NCI-H526 treated with DMSO at 0.1 percent for 48 hours (cell line): ENCODE measurements at regions not wholly inside any gene's neighbourhood (a gene's known extent, or its start where the extent isn't known, plus 50 kb on each side); places are given as distances from the start of the nearest gene placed in this dataset.
"Not testable (repeated sequence)": the region's sequence is repeated elsewhere in the genome, so short reads cannot be mapped to it uniquely, and the experiment has no call there.

Experiments used
- DNase-seq: peaks from one replicate; lab custom pipeline; 2025; lab: John Stamatoyannopoulos, UW

DNA sequence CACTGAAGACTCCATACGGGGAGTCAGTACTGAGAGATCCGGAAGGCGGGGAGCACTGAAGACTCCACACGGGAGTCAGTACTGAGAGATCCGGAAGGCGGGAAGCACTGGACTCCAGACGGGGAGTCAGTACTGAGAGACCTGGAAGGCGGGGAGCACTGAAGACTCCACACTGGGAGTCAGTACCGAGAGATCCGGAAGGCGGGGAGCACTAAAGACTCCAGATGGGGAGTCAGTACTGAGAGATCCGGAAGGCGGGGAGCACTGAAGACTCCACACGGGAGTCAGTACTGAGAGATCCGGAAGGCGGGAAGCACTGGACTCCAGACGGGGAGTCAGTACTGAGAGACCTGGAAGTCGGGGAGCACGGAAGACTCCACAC is 77.2 kb downstream of the DLL1 start:
- not testable (repeated sequence) for DNase-seq

DNA sequence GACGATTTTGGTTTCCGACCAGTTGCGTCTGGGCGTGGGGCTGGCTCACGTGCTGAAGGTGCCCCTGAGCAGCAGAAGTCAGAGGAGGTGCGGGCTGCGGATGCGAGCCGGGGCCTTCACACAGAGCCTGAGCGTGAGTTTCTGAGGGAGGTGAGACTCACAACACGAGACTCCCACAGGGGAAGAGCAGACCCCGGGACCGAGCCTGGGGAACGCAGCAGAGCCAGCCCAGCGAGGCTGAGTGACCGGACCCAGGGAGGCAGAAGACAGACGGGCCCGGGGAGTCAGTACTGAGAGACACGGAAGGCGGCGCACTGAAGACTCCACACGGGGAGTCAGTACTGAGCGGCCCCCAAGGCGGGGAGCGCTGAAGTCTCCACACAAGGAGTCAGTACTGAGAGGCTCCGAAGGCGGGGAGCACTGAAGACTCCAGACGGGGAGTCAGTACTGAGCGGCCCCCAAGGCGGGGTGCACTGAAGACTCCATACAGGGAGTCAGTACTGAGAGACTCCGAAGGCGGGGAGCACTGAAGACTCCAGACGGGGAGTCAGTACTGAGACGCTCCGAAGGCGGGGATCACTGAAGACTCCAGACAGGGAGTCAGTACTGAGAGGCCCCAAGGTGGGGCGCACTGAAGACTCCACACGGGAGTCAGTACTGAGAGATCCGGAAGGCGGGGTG is 77.8 kb downstream of the DLL1 start:
- DNase-seq, result no peak

DNA sequence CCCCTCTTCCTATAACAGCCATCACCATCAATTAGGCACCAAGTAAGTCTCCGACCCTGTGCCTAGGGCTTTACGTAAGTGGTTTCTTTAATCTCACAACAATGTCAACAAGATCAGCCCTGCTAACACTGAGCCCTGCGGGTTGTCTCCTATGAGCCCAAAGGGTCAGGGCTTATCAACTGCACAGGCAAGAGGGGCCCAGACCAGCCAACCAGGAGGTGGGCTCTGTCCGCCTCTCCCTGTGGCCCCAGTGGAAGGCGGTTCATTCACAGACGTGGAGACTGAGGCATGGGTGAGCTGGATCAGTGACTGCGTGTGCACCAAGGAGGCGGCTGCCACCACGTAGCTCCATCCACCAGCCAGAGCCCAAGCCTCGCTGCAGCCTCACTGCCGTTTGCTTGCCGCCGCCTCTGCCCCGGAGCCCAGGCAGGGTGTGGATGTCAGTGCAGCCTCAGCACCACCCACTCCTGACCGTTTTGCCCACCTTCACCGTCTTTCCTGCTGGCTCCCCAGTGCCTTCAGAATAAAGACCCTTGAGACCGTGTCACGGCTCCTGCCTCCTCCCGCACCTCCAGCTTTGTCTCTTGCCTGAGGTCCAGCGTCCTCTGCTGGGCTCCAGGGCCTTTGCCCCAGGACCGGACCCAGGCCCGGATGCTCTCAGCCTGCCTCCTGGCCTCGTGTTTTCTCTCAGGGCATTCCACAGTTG is 78.7 kb downstream of the DLL1 start:
- no peak for DNase-seq

DNA sequence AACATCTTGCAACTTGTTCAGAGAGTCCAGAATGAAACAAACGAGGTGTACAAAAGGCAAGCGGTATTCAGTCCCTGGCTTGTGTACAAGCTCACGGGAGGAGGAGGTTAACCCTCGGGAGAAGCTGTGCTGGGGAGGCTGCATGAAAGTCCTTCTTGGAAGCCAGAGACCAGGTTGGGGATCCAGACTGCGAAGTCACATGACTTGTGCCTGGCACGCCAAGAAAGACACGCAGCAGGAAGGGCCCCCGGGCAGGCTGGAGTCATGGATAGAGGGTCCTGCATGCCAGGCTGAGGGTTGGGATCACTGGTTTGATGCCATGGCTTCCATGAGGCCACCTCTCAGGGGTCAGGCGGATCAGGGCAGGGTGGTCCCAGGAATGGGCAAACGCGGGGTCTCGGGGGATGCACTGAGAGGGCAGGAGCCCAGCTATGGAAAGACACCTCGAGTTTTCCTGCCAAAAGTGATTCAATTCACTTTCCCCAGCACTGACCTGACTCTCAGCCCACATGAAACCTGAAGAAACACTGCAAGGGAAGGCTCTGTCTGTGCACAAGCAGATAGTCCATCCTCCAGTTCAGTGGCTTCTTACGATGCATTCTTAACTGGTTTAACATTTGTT is 79.4 kb downstream of the DLL1 start:
- DNase-seq, result no peak

DNA sequence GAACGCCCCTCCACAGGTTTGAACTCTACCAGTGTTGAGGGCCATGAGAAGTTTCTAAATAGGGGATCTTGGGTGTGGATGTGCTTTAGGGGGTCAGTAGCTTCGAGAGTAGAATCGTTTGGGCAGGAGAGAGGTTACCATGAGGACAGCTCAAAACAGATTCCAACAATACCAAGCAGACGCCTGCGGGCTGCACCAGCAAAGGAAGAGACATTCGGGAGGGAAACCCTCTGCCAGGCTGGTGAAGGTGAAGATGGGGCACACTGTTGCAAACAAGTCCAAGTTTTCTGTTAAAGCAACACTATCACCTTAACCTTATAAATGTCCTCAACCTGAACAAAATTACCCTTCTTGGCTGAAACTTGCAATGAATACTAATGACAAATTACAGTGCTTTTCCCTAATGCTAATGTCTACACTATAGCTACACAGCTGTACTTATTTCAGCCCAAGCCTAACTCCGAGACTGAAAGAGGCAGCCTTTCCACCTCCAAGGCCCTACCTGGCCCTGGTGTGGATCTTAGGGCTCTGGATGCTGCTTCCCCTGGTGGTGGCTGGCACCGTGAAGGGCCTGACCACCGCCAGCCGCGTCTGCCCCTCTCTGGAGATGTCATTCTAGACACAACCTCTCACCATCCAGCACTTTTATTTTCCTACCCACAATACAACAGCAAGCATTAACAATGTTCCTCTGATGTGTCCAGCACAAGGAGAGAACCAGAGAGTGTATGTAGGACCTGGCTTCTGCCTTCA is 80.1 kb downstream of the DLL1 start:
- DNase-seq, result no peak

DNA sequence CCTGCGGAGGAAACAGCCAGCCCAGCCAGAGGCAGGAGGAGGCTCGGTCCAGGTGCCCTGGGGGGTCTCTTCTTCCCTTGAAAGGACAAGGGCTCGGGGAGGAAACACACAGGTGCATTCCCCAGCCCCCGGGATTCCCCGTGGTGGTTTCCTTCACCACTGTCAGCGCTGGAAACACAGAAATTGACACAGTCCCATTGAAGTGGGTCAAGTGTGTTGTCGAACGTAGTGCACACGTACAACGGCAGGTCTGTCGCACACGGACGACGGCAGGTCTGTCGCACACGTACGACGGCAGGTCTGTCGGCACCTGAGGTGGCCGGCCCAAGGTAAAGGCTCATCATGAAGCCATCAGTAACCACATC is 80.9 kb downstream of the DLL1 start:
- no peak for DNase-seq

DNA sequence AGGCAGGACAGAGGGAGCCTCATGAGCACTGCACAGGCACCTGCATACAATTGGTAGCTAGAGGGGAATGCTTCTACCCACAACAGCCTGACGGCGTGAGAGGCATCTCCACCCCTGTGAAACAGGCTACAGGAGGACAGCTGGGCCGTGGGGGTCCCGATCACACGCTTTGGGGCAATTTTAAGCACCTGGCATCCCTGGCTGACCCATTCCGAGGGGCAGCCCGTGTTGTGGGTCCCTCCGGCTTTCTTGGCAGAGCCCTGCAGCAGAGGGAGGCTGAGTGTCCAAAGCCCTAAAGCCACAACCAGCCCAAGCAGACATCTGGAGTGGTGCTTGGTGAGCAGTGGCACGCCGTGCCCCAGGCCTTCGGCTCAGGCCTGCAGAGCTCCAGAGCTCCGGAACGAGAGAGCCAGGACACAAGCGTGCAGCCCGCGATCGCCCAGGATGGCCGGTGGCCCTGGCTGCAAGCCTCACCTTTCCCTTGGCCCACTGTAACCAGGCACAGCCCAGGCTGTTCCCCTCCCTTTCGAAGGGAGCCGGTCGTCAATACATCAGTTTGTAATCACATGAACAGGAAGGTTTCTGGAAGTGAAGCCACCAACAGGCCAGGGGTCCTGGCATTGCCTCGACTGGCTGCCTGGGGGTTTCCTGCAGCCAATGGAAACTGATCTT is 81.4 kb downstream of the DLL1 start:
- no peak for DNase-seq

DNA sequence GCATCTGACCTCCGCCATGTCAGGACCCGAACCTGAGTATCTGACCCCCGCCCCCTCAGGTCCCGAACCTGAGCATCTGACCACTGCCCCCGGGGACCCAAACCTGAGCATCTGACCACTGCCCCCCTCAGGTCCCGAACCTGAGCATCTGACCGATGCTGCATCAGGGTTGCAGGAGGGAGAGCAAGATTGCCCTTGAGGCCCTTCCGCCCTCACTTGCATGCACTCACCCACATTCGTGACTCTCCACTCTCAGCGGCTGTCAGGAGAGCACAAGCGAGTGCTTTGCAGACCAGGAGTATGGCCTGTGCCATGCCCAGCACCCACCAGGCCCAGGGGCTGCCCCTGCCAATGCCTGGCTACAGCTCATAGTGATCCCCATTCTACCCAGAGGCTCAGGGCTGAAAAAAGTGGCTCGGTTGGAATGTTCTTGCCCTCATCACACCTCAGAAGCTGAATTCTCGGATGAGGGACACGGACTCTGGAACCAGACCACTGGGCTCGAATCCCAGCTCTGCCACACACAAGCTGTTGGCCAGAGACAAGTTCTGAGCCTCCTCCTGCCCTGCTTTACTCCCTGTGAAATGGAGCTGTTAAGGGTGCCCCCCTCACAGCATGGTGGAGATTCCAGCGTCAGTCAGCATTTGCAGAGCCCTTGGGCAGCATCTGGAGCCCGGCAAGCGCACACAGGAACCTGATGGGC is 82.1 kb downstream of the DLL1 start:
- DNase-seq, result no peak

DNA sequence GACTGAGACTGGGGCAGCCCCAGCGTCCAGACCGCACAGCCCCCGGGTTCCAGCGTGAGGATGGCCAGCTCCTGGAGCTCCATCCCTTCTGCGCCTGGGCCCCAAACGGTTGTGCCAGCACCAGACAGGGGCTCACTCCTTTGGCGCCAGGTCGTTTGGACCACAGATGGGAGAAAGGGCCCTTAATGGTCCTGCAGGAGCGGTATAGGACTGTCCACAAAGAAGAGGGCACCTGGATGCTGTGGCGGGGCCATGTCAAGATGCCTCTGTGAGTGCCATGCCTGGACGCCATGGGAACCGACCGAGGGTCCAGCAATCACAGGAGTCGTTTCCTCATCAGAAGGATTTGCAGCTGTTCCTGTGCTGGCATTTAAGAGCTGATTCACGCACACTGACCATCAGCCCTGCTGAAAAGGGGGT is 82.7 kb downstream of the DLL1 start:
- no peak for DNase-seq

DNA sequence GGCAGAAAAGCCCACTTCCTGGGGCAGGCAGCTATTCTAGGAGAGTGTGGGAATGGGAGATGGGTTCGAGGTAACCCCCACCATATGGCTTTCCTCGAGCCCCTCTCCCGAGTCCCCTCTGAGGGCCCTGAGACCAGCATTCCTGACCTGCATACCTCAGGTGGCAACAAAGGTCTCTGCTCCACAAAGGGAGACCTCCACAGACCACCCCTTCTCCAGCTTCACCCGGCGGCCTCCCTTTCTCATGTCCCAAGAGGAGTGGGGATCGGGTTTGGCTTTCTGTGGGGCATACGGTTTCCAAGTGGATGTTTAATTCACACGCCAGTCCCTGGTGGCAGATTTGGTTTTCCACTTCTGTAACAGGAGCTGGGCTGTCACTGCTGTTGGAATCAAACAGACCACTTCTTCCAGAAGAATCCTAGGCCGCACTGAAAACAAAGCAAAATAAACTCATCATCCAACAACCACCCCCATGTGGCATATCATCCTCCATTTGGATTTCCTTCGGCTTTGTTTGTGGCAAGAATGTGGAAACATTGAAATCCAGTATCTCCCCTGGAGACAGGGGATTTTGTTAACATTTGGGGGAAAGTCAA is 83.2 kb downstream of the DLL1 start:
- DNase-seq, result no peak

DNA sequence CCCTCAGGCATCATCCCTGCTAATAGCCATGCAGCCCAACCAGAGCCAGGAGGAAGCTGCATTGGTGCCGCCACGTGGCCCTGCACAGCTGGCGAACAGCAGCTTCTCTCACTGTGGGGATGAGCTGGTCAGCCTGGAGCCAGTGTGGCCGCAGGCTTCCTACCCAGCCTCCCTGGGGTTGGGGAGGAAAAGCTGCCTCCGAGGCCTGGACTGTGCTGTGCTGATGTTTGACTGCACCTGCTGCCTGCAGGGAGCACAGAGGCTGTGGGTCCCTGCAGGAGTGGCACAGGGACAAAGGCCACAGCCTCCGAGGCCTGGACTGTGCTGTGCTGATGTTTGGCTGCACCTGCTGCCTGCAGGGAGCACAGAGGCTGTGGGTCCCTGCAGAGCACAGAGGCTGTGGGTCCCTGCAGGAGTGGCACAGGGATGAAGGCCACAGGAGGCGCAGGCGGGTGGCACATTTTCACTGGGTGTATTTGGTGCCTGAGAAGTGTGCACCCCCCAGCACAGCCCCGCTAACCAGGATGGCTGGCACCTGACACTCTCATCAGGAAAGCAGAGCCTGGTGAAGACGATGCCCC is 83.9 kb downstream of the DLL1 start:
- DNase-seq, result no peak

DNA sequence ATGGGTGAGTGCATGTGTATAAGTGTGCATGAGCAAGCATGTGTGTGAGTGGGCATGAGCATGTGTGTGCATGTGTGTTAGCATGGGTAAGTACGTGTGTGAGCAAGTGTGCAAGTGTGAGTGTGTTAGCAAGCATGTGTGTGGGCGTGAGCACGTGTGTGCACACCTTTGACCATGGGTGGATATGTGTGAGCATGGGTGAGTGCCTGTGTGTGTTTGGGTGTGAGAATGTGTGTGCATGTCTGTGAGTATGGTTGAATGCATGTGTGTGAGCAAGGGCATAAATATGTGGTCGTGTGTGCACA is 84.6 kb downstream of the DLL1 start:
- no peak for DNase-seq

DNA sequence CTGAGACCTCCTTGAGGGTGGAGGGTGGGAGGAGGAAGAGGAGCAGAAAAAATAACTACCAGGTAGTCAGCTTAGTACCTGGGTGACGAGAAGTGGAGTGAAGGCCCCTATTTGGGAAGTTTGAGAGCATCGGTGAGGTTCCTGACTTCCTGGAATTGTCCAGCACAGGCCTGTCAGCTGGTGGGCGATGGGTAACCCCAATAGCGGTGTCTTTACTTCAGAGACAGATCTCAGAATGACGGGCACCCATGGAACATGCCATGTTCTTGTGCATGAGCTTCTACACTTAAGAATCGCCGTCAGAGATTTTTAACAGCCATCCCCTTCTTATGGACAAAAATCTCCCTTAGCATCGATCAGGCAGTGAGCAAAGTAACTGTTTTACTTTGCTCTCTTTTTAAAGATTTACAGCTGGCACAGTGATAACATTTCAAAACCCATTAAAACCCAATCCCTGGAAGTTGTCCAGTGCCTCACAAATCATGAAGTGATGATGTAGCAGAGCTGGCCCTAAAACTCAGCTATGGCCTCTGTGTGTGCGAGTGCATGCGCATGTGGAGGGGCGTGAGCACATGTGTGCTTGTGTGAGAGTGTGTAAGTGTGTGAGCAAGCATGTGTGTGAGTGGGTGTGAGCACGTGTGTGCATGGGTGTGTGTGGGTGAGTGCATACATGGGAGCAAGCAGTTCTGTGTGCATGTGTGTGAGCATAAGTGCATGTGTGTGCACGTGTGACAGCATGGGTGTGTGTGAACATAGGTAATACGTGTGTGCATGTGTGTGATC is 85.2 kb downstream of the DLL1 start:
- DNase-seq, result no peak

DNA sequence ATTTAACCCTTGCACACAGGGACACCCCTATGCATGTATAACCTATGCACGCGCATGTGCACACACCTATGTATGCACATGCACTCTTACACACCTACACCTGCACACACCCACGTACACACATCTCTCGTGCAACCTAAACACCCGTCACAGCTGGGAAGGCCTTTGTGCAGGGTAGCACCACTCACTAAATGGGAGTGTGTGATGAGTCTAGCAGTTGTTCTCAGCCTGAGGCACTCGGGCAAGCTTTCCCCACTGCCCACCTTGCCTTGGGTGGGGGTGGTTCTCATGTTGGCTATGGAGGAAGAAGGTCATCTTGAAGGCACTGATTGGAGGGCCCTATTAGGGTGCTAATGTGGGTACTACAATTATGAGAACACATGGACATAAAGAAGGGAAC is 85.8 kb downstream of the DLL1 start:
- no peak for DNase-seq

DNA sequence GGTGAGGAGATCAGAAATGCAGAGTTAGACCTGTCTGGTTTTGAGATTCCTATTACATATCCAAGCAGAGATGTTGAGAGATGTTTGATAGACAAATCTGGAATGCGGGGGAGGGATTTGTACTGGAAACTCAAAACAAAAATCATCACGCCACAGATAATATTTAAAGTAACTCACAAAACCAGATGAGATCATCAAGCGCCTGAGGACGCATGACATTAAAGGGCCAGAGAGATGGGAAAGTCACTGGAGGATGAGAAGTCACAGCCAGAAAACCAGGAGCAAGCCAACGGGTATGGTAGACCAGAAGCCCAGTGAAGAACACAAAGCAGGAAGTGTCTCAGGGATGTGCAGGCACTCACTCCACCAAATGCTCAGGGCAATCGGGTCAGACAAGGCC is 87.7 kb downstream of the DLL1 start:
- DNase-seq, result no peak

DNA sequence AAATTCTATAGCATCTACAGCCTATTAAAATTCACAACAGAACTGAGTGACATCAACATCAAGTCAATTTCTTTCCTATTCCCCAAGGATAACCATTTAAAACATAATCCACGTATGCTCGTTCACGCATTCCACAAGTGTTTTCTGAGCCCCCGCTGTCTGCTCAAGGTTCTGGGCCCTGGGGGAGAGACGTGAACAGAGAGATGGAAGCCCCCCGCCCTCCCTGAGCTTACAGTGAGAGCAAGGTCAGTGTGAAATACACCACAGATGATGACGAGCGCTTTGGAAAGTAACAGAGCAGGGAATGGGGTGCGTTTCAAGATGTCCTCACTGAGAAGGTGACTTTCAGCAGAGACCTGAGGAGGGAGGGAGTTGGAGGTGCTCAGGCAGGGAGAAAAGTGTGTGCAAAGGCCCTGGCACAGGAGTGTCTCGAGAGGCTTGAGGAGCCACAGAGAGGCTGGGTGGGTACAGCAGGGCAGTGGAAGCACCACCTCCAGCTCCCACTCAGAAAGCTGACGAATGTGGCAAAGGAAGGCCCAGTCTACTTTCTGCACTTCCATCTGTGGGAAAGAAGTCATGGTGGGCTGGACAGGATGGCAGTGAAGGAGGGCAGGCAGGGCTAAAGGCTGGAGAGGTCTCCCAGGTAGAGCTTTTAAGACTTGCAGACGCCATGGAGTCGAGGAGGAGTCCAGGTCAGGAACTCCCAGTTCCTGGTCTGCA is 88.3 kb downstream of the DLL1 start:
- DNase-seq, result no peak

DNA sequence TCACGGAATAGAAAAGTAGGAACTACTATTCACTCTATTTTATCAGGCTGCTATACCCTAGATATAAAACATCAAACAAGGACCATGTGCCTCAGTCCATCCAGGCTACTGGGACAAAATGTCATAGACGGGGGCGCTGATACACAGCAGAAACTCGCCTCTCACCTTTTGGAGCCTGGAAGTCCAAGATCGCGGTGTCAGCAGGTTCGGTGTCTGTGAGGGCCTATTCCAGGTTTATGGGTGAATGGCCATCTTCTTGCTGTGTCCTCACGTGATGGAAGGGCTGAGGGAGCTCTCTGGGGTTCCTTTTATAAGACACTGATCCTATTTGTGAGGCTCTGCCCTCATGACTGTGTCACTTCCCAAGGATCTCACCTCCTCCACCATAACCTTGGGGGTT is 89.5 kb downstream of the DLL1 start:
- DNase-seq, result no peak

DNA sequence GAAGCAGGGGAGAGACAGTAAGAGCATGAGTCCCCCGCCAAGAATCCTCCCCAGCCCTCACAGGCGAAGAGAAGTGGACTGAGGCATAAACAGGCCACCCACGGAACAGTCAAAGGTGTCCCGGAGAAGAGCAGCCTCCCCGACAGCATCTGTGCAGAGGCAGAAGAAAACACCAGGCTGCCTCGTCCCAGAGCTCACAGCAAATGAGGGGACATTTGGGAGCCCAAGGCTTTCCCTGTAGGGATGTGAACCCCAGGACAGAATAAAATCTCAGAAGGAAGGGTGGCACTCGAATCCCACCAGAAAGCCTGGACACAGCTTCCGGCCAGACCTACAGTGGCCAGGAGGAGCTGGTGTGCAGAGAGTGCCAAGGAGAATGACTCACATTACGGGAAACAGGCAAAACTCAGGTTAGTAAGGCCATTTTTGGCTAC is 90.4 kb downstream of the DLL1 start:
- DNase-seq, result no peak

DNA sequence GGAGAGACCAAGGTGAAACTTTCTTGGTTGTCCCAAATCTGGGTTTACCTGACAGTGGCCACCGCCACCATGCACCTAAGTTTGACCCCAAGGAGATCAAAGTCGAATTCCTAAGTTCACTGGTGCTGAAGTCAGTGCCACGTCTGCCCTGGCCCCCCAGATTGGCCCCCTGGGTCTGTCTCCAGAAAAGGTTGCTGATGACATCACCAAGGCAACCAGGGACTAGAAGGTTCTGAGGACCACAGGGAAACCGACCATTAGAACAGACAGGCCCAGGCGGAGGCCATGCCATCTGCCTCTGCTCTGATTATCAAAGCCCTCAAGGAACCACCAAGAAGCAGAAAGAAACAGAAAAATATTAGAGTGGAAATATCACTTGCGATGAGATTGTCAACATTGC is 91.2 kb downstream of the DLL1 start:
- DNase-seq, result no peak

DNA sequence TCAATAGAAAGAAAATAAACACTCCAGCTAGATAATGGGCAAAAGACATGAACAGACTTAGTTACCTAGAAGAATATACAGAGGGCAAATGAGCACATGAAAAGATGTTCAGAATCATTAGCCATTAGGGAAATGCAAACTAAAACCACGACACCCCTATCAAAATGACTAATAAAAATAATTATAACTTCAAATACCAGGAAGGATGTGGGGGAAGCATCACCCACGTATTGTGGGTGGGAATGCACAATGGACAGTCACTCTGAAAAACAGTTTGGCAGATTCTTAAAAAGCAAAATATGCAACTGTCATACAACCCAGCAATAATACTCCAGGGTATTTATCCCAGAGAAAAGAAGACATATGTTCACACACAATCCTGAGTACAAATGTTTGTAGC is 92.6 kb downstream of the DLL1 start:
- DNase-seq, result no peak
